Endometrial microvascular endothelial cells (primary cell): ENCODE measurements at regions not wholly inside any gene's neighbourhood (a gene's known extent, or its start where the extent isn't known, plus 50 kb on each side); places are given as distances from the start of the nearest gene placed in this dataset.
"Not testable (repeated sequence)": the region's sequence is repeated elsewhere in the genome, so short reads cannot be mapped to it uniquely, and the experiment has no call there.

ENCODE experiments used
- in situ Hi-C: cut with HindIII; loops from 2 replicates; pipeline ENCODE4 v1.10.0; 2017; ENCODE audit warnings: low sequenced_read_pairs, low pct_unique_long_range_greater_than_20kb; ENCODE audit errors: inconsistent ontology term

- in situ Hi-C loops, result no loop called here
Observed at GRCh38 chr1:199832451-199832850, 195.1 kb upstream of the NR5A2 start.

GRCh38 chr1:199834711-199835110, 192.8 kb upstream of the NR5A2 start:
- in situ Hi-C loops, result no loop called here

- in situ Hi-C loops, result no loop called here
Observed at GRCh38 chr1:199836430-199836829, 191.1 kb upstream of the NR5A2 start.

- in situ Hi-C loops, result no loop called here
Observed at GRCh38 chr1:199837321-199837720, 190.2 kb upstream of the NR5A2 start.

GRCh38 chr1:199839608-199840007, 187.9 kb upstream of the NR5A2 start:
- in situ Hi-C loops, result not testable (repeated sequence)

GRCh38 chr1:199843096-199843495, 184.4 kb upstream of the NR5A2 start:
- in situ Hi-C loops, result not testable (repeated sequence)

GRCh38 chr1:199843861-199844260, 183.6 kb upstream of the NR5A2 start:
- in situ Hi-C loops, result no loop called here

- in situ Hi-C loops, result no loop called here
Observed at GRCh38 chr1:199847021-199847420, 180.5 kb upstream of the NR5A2 start.

- in situ Hi-C loops, result no loop called here
Observed at GRCh38 chr1:199851439-199852140, 175.9 kb upstream of the NR5A2 start.

- in situ Hi-C loops, result no loop called here
Observed at GRCh38 chr1:199854686-199855321, 172.7 kb upstream of the NR5A2 start.

GRCh38 chr1:199855580-199855979, 171.9 kb upstream of the NR5A2 start:
- in situ Hi-C loops, result no loop called here

- in situ Hi-C loops, result no loop called here
Observed at GRCh38 chr1:199856216-199856780, 171.2 kb upstream of the NR5A2 start.

- in situ Hi-C loops, result no loop called here
Observed at GRCh38 chr1:199857108-199857507, 170.4 kb upstream of the NR5A2 start.

- in situ Hi-C loops, result no loop called here
Observed at GRCh38 chr1:199857516-199857915, 170.0 kb upstream of the NR5A2 start.

GRCh38 chr1:199858171-199858570, 169.3 kb upstream of the NR5A2 start:
- in situ Hi-C loops, result no loop called here

- in situ Hi-C loops, result no loop called here
Observed at GRCh38 chr1:199858856-199859255, 168.7 kb upstream of the NR5A2 start.

- in situ Hi-C loops, result no loop called here
Observed at GRCh38 chr1:199859491-199859933, 168.0 kb upstream of the NR5A2 start.

GRCh38 chr1:199861020-199861795, 166.3 kb upstream of the NR5A2 start:
- in situ Hi-C loops, result no loop called here

- in situ Hi-C loops, result no loop called here
Observed at GRCh38 chr1:199862047-199862446, 165.5 kb upstream of the NR5A2 start.

- in situ Hi-C loops, result no loop called here
Observed at GRCh38 chr1:199866210-199866617, 161.3 kb upstream of the NR5A2 start.
